IMR-90 (cell line): ENCODE measurements at regions not wholly inside any gene's neighbourhood (a gene's known extent, or its start where the extent isn't known, plus 50 kb on each side); places are given as distances from the start of the nearest gene placed in this dataset.

Experiments
- BHLHE40 ChIP-seq: fragments of 150-350 bp; IDR thresholded peaks from 2 replicates; pipeline ENCODE4 v1.6.1; 2016; ENCODE audit warnings: mild to moderate bottlenecking, low read depth, low read length
- CHD1 ChIP-seq: IDR thresholded peaks from 2 replicates; pipeline ENCODE4 v1.6.1; 2012; ENCODE audit warnings: low read depth, low read length, improper control_type of control experiment
- CTCF ChIP-seq: conservative IDR thresholded peaks from 2 replicates; pipeline ENCODE4 v1.5.1; 2012; ENCODE audit warnings: mild to moderate bottlenecking, low read depth, low read length, improper control_type of control experiment
- NFE2L2 ChIP-seq: fragments of 150-350 bp; IDR thresholded peaks from 2 replicates; pipeline ENCODE4 v1.6.1; 2016; ENCODE audit warnings: low read depth, mild to moderate bottlenecking, low read length
- POLR2A ChIP-seq: IDR thresholded peaks from 2 replicates; pipeline ENCODE4 v1.6.1; 2012; ENCODE audit warnings: mild to moderate bottlenecking, low read depth, low read length
- SMC3 ChIP-seq: fragments of 150-350 bp; IDR thresholded peaks from 2 replicates; pipeline ENCODE4 v1.6.1; 2016; ENCODE audit warnings: low read depth, mild to moderate bottlenecking, antibody characterized with exemption, low read length, moderate library complexity
- TF ChIP-seq, protein P1 (sequence below): fragments of 150-350 bp; IDR thresholded peaks from 2 replicates; pipeline ENCODE4 v1.6.1; 2017; ENCODE audit warnings: mild to moderate bottlenecking, antibody characterized with exemption, low read length, low read depth

DNA sequence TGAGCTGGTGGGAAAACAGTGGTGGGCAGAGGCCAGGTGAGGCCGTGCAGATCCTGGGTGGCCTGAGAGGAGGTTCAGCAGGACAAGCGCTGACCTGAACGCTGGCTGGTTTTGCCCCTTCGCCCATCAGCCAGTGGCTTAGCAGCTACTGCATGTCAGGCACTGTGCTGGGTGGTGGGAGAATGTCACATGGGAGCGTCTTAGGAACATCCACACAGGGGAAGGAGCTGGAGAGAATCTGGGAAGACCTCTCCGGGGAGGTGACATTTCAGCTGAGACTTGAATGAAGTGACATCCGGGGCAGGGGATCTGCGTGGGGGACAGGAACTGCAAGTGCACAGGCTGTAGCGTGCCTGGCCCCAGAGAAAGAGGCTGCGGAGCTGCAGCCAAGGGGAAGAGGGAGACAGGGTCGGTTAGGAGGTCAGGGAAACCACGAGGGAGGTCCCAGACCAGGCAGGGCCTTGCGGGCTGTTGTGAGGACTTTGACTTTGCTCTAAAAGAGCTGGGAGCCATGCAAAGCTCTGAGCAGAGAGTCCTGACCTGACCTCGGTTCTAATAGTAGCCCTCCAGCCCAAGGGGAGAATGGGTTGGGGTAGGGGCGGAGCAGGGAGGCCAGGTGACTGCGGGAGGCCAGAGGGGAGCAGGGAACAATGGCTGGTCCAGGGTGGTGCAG, 156.8 kb upstream of the PTPN1 start:
- TF ChIP-seq CTCF = no peak
- no peak for TF ChIP-seq POLR2A
- no peak for TF ChIP-seq NFE2L2
- TF ChIP-seq SMC3 = no peak
- no peak for TF ChIP-seq BHLHE40
- TF ChIP-seq, protein P1, sequence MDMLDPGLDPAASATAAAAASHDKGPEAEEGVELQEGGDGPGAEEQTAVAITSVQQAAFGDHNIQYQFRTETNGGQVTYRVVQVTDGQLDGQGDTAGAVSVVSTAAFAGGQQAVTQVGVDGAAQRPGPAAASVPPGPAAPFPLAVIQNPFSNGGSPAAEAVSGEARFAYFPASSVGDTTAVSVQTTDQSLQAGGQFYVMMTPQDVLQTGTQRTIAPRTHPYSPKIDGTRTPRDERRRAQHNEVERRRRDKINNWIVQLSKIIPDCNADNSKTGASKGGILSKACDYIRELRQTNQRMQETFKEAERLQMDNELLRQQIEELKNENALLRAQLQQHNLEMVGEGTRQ = no peak
- no peak for TF ChIP-seq CHD1
